ENCODE measurements at regions not wholly inside any gene's neighbourhood (a gene's known extent, or its start where the extent isn't known, plus 50 kb on each side); places are given as distances from the start of the nearest gene placed in this dataset.

- peak; percentile 75 for DNase-seq
Observed at GRCh38 chr12:90899456-90900182, 55.4 kb downstream of the CCER1 start.

GRCh38 chr12:90897986-90898385 lies 57.0 kb downstream of the CCER1 start:
- DNase-seq: no peak

- no peak for DNase-seq
Observed at GRCh38 chr12:90897316-90897715, 57.7 kb downstream of the CCER1 start.

- DNase-seq: peak; percentile 51
Observed at GRCh38 chr12:90896821-90897220, 58.2 kb downstream of the CCER1 start.

GRCh38 chr12:90896164-90896563 lies 58.8 kb downstream of the CCER1 start:
- DNase-seq: peak; percentile 94

GRCh38 chr12:90888316-90888715 lies 66.7 kb downstream of the CCER1 start:
- no peak for DNase-seq

GRCh38 chr12:90883456-90883855 lies 71.5 kb downstream of the CCER1 start:
- DNase-seq: no peak

GRCh38 chr12:90871726-90872096 lies 83.3 kb downstream of the CCER1 start:
- no peak for DNase-seq

GRCh38 chr12:90870971-90871725 lies 83.8 kb downstream of the CCER1 start:
- DNase-seq: peak; percentile 59

- DNase-seq: no peak
Observed at GRCh38 chr12:90868626-90869025, 86.3 kb downstream of the CCER1 start.

- peak; percentile 13 for DNase-seq
Observed at GRCh38 chr12:90859591-90859990, 95.4 kb downstream of the CCER1 start.

- no peak for DNase-seq
Observed at GRCh38 chr12:90858252-90858651, 96.7 kb downstream of the CCER1 start.

GRCh38 chr12:90855534-90855933 lies 99.4 kb downstream of the CCER1 start:
- no peak for DNase-seq

- DNase-seq: peak; percentile 57
Observed at GRCh38 chr12:90854136-90854689, 100.8 kb downstream of the CCER1 start.

GRCh38 chr12:90851800-90852718 lies 102.9 kb downstream of the CCER1 start:
- DNase-seq: no peak

- no peak for DNase-seq
Observed at GRCh38 chr12:90842477-90842876, 112.5 kb downstream of the CCER1 start.

- peak; percentile 47 for DNase-seq
Observed at GRCh38 chr12:90841336-90841735, 113.6 kb downstream of the CCER1 start.

GRCh38 chr12:90839346-90839745 lies 115.6 kb downstream of the CCER1 start:
- no peak for DNase-seq

GRCh38 chr12:90836689-90837088 lies 118.3 kb downstream of the CCER1 start:
- no peak for DNase-seq

GRCh38 chr12:90833228-90833627 lies 121.7 kb downstream of the CCER1 start:
- DNase-seq: no peak

- no peak for DNase-seq
Observed at GRCh38 chr12:90832427-90832826, 122.5 kb downstream of the CCER1 start.

- DNase-seq: no peak
Observed at GRCh38 chr12:90831712-90832111, 123.3 kb downstream of the CCER1 start.

- DNase-seq: no peak
Observed at GRCh38 chr12:90829044-90829443, 125.9 kb downstream of the CCER1 start.

Data from fibroblast of skin of abdomen (primary cell).